GM18511 (cell line): ENCODE measurements at regions not wholly inside any gene's neighbourhood (a gene's known extent, or its start where the extent isn't known, plus 50 kb on each side); places are given as distances from the start of the nearest gene placed in this dataset.
"Not testable (repeated sequence)": the region's sequence is repeated elsewhere in the genome, so short reads cannot be mapped to it uniquely, and the experiment has no call there.

ENCODE experiments used
- ATAC-seq: cut with Tn5 transposase; IDR thresholded peaks from one replicate; pipeline ENCODE4 v1.9.1; 2021; ENCODE audit warnings: mild to moderate bottlenecking, moderate library complexity; ENCODE audit not compliant: unreplicated experiment

DNA sequence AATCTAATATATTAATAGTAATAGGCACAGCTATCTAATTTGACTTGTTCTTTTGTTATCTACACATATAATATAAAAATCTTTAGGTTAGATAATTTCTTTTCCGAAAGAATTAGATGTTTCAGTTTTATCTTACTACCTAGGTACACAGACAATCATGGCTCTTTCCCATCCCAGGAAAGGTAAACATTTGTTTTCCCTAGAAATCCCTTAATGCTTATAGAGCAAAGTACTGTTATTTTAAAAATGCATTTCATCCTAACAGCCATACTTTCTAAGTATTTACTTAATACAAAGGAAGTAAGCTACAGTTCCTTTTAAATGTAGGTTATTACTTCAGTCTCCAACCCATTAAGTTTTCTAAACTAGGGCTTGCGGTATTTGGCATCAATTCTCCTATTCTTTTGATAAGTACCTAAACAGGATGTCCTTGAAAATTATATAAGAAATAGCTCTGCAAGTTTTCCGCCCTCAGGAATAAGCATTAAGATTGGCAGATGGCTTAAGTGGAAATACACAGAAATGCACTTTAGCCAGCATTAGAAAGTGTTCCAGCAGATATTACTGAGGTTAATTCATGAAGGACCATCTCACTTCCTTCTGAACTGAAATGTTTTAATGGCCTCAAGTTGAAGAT lies 616.2 kb upstream of the SPRY2 start:
- ATAC-seq = no peak

DNA sequence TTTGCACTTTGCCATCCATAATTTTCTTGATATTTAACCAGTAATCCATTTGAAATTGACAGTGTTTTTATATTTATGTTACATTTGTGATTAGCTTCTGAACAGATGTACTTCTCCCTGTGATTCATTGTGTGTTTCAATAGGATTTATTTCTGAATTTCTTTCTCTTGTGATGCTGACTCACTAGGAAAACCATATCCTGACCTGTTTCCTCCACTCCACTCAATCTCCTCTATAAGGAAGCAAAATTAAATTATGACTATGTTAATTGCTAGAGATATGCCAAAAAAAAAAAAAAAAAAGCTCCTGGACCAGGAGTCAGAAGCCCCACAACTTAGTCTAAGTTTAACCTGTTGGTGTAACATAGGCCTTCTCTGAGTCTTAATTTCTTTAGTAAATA lies 614.6 kb upstream of the SPRY2 start:
- no peak for ATAC-seq

DNA sequence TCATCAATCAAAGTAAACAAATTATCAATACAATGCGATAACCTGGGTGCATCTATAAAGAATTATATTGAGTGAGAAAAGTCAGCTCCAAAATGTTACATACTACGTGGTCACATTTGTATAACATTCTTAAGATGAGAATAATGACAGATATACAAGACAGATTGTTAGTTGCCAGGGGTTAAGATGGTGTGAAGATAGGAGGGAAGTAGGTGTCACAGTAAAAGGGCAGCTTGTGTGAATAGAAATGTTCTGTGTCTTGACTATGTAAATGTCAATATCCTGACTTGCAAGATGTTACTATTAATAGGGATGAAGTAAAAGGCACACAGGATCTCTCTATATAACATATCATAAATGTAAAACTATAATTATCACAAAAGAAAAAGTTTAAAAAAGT lies 611.2 kb upstream of the SPRY2 start:
- ATAC-seq = no peak

DNA sequence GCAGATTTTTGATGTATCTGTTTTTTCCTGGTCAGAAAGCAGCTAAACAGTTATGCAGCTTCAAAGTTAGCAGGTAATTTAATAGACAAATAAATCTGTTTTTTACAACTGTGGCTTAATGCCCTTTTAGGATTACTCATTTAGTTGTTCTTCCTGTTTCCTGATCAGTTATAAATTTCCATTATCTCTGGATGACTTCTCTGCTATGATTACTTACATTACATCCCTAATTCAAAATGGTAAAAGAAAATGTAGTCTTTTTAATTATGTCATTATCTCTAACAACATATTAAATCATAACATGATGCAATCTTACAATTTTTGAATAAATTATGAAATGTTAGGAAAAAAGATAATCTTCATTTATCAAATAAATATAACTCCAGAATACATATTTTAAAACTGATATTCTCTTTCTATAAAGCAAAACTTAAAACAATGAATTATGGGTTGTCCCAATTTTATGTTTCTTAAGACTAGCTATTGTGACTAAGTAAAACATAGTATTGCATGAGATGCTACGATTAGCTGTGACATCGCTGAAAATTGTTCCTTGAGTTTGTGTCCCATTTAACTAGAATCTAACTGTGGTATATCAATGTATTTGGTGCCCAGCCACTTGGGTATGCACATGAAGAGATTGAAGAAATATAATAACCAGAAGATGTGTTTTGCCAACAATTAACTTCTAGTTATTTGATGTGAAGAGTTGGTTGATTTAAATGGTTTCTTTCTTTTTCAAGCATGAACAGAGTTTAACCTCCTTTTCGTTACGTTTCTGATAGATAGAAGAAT lies 605.3 kb upstream of the SPRY2 start:
- no peak for ATAC-seq

DNA sequence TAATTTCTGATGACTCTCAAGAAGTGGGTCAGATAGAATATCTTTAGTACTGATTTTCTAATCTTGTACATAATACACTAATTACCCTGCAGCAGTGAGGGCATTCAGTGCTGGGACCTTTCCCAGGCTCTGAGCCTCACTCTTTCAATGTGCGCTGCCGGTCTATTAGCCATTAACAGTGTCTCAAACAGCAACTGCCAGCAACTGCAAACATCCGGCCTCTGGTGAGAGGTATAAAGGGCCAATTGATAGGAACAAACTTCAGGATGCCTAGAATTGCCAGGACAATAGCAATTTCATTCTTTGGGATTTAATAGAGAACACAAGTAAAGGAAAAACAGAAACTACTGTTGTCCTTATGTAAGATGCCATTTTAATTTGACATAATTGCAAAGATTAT lies 604.4 kb upstream of the SPRY2 start:
- no peak for ATAC-seq

DNA sequence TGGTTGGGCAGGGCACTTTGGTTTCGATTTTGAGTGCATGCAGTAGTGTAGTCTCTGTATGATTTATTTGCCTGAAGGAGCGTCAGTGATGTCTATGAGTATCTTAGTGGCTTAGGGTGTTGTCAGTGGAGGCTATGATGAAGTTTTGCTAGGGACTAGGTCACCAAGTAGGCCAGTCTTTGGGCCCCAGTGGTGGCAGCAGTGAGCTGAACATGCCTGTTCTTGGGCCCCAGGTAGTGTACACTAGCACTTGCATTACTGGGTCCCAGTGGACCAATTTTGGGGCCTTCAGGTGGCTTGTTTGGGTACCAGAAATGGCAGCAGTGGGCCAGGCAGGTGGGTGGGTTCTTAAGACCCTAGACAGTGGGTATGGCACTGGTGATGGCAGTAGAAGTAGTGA lies 598.7 kb upstream of the SPRY2 start:
- ATAC-seq = no peak

DNA sequence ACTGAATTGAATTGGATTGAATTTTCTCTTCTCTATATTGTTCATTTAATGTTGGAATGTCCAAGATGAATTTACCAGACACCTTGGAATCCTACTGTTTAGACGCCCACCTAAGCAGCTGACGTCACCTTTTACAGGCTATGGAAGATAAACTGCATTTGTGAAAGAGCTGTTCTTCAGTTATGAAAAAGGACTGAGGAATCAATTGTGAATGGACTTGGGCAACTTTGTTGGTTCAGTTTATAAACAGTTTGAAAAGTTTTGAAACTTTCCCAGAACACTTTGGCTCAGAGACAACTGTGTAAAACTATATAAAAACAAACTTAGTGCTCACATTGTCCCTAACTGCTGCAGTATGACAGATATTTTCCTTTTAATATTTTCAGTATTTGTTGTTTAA lies 590.8 kb upstream of the SPRY2 start:
- no peak for ATAC-seq

DNA sequence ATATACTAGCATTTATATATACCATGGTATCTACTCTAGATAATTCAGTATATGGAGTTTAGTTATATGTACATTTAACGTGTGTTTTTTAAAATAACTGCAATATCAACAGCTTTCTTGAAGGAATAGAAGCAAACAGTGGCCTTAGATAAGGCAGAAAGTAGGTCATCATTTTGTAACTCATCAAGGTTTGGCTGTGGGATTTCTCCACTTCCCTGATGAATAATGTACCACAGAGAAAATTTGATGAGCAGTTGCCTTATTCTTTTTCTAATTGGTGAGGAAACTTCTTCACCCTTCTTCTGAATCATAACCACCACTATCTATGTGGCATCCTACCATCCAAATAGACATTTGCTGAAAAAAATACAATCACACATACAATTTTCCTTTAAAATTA lies 590.2 kb upstream of the SPRY2 start:
- no peak for ATAC-seq

DNA sequence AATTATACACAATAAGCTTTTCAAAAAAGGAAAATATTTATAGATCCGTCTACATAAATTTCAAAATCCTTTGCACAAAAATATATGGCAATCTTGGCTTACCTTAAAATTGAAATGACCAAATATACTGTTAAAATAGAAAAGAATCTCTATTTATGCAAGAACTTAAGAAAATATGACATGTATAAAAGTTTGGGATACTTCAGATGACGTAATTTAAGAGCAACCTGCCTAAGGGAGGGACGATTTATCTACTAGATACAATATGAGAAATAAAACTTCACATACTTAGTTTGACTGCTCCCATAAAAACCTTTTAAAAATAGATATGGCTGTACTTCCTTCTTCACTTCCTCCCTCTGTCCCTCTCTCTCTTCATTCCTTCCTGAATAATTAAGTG lies 587.3 kb upstream of the SPRY2 start:
- no peak for ATAC-seq

DNA sequence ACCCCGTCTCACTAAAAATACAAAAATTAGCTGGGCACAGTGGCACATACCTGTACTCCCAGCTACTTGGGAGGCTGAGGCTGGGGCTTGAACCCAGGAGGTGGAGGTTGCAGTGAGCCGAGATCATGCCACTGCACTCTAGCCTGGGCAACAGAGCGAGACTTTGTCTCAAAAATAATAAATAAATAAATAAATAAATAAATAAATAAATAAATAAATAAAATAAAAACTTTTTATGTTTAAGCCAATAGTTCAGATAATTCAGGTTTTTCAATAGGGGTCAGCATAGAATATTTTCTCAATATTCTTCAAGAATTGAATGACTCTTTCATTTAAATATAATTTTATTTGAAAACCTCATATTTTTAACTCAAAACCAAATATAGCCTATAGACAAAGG lies 585.1 kb upstream of the SPRY2 start:
- ATAC-seq = not testable (repeated sequence)

DNA sequence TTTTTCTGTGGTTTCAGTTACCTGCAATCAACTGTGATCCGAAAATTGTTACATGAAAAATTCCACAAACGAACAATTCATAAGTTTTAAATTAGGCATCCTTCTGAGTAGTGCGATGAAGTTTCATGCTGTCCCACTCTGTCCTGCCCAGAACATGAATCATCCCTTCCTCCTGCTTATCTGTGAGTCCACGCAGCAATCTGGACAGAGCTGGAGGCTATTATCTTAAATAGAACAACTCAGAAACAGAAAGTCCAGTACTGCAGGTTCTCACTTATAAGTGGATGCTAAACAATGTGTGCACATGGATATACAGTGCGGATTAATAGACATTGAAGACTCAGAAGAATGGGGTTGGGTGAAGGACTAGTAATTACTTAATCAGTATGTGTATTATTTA lies 583.7 kb upstream of the SPRY2 start:
- ATAC-seq = no peak

DNA sequence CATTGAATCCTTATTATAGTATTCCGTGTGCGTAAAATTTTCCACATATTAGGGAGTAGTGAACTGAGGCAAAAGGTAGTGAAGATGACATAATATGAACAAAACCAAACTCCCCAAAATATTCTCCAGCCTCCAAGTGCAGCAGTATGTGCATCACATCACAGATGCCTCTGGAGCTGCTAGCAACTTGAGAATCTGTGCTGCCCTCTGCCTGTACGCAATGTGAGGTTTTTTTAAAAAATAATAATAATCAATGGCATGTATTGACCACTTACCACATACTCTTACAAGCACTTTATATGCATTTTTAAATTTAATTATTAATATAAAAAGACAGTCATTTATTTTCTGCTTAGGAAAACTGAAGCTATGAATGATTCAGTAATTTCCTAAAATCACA lies 583.0 kb upstream of the SPRY2 start:
- ATAC-seq = no peak

DNA sequence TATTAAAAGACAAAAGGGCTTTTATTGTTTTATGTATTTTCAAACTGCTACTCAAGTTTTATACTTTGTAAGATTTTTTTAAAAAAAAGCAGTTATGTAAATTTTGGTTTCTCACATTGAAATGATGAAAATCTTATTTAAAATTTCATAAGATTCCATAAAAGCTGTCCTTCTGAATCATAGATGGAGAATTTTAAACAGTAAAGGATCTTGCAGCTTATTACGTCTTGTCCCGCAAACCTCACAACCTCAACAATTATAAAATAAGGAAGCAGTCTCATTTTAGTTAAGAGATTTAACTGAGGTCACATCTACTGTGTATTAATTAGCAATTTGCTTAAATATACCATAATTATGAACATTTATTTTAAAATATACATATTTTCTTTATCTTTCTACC lies 581.0 kb upstream of the SPRY2 start:
- ATAC-seq = no peak

DNA sequence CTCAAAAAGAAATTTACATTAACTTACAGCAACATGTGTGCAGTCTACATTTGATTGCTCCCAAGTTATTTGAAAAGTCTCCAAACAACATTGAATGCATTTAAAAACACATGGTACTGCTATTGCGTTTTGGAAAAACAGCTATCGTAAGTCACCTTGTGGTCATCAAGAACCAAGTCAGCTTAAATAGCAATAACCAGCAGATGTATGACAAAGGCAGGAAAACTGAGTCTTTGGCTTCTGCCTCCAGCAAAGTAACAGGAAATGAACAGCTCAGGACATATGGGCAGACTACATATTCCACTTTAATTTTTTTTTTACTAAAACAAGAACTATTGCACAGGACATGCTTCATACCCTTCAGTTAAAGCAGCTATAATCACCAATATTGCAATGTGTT lies 580.6 kb upstream of the SPRY2 start:
- no peak for ATAC-seq

DNA sequence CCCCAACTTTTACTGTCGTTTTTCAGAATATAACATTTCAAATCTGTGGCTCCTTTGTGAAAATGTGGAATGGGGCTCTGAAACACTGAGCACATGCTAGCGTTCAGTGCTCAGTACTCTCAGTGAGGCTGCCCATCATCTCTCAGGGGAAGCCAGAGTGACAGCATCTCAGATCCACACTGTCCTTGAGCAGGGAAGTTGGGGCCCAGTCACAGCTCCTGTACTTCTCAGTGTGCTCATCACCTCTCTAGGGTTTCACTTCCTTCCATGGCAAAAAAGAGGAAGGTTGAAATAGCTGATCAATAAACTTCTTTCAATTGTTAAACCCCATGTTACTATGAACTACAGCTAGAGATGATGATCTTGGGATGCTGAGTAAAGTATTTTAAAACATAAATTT lies 565.9 kb upstream of the SPRY2 start:
- ATAC-seq = no peak

DNA sequence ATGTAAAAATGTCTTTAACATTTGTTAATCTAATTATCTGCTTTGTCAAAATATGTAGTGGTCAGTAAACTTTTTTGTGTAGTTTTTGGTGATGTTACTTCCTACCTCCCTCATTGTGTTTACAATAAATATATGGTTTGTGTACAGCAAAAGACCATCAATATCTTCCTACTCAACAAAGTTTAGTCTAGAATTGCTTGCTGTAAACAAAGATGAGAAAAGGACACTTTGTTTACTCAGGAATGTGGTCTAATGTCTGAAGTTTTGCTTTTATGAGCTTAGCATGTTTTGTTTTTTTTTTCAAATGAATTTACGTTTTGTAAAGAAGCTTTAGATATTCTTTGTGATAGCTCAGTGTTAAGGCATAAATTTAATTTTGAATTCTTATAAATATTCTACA lies 563.5 kb upstream of the SPRY2 start:
- no peak for ATAC-seq

DNA sequence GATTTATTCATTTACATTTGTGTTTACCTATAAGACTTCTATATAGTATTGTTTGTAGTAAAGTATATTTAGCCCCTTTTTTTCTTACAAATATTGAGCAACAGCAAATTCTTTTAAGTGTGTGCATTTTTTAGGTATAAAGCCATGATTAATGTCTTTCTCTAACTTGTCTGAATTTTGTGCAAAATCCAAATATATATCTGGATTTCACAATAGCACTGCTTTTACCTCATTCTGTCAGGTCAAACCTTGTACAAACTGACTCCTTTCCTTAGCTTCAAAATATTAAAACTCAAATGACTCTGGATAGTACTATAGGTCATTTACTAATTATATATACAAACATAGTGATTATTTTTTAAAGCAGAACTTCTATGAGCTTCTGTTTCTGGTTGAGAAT lies 563.0 kb upstream of the SPRY2 start:
- no peak for ATAC-seq

DNA sequence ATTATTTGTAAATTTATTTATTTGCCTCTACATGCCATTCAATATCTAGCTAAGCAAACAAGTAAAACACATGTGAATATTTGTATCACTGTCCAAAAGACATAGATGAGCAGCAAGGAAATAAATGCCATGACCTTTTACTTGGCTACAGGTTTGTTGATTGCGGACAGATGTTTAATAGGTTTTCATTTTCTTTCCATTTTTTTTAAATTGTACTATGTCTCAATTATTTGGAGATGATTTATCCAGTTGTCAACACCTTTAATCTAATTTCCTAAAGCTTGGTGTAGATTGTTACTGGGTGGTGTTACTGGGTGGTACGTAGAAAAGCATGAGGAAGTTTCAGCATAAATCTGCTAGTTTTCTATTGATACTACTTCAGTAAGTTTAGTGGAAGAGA lies 560.6 kb upstream of the SPRY2 start:
- ATAC-seq = no peak

DNA sequence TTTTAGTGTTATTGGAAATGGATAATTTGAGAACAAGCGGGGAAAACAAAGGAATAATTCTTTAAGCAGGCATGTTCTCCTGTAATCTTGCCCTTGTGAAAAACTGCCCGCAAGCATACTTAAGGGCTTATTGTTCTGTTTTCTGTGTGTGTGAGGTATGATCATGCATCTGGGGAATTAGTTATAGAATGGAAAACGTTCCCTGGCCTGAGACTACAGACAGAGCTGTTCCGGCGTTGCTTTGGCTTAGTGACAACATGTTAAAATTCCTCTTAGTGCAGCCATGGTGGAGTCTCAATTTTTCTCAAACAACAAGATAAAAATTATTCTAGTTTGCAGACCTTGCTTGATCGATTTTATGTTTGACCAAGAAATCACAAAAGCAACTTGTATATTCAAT lies 560.2 kb upstream of the SPRY2 start:
- ATAC-seq = no peak

DNA sequence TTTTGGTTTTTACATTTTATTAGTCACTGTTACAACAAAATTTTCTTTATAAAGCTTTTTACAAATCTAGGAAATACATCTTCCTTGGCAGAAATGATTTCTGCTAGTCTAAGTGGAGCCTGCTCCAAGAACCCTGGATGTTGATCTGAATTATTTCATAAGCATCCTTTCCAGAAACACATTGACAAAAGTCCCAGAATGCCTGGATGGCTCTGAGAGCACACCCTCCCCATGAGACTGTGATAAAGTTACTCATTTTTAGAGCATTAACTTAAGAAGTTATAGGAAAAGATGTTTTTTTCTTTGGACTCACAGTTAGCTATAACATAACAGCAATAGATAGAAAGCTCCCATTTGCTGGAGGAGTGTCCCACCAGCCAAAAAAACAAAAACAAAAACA lies 559.6 kb upstream of the SPRY2 start:
- no peak for ATAC-seq

DNA sequence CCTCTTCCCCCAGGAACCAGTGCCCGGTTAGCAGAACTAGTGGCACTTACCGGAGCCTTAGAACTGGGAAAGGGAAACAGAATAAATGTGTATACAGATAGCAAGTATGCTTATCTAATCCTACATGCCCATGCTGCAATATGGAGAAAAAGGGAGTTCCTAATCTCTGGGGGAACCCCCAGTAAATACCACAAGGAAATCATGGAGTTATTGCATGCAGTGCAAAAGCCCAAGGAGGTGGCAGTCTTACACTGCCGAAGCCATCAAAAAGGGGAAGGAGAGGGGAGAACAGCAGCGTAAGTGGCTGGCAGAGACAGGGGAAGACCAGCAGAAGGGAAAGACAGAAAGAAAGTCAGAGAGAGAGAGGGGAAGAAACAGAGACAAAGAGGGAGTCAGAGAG lies 556.7 kb upstream of the SPRY2 start:
- not testable (repeated sequence) for ATAC-seq

DNA sequence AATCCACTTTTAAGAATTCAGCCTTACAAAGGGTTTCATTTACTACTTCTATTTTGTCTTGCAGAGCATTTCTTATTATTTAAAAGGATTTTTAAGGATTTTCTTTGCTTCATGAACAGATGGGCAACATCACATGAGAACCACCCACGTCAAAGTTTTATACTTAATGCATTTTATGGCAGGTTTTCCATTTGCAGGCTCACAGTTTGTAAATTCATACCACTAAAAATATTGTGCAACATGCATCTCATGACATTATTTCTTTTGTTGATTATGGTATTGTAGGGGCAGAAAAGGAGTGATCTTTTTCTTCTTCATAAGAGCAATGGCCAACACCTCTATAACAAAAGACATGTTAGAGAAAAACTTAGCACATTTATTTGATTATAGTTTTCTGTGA lies 554.0 kb upstream of the SPRY2 start:
- no peak for ATAC-seq

DNA sequence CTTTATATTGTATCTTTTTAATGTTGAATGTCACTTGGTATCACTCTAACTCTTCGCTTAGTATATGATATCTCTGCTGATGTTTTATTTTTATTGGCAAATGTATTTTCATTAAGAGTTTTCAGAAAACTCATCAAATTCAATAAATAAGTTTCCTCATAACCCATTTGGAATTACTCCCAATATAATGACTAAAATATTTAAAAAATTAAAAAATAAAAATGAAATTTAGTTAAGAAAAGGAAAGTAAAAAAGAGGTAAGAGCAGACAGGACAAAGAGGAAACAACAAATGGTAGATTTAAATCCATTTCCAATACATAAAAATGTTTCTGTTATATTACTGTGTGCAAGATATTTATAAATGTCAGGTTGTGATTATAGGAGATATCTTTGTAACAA lies 548.9 kb upstream of the SPRY2 start:
- ATAC-seq = no peak
